ENCODE measurements at regions not wholly inside any gene's neighbourhood (a gene's known extent, or its start where the extent isn't known, plus 50 kb on each side); places are given as distances from the start of the nearest gene placed in this dataset.

DNA sequence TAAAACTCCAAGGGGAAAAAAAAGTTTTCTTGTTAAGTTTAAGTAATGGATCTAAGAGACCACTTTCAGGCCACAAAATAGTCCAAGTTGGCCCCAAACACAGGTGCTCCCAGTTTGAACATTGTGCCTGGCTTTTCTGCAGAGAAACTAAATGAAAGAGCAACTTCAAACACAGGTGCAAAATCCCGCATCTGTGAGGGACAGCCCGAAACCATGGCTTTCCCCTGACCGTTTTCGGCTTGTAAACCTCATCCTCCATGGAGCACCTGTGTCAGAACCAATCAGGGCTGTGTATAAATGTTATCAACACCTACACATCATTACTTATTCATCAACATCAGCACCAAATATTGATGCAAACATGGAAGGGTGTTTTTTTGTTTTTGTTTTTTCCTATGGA lies 126.8 kb upstream of the OBI1 start:
- H3K36me3 ChIP-seq (ENCODE audit: insufficient read depth, low read length), result no peaks in the 10 kb centered on the region
- no peaks in the 10 kb centered on the region for H4K20me1 ChIP-seq (ENCODE audit: insufficient read depth, low read length)
- no peaks in the 10 kb centered on the region for H3K79me2 ChIP-seq (ENCODE audit: insufficient read depth, low read depth, low read length)
- DNase-seq (ENCODE audit: low spot score), result no peak
- no peaks in the 10 kb centered on the region for H3K4me1 ChIP-seq (ENCODE audit: insufficient read depth, low read length, poor library complexity, severe bottlenecking)
- H3K9me2 ChIP-seq (ENCODE audit: insufficient read depth, low read length), result no peaks in the 10 kb centered on the region
- no peak overlapping the region for H3K4me3 ChIP-seq (ENCODE audit: low read depth, low read length, poor library complexity, severe bottlenecking)
- POLR2A ChIA-PET, result no interaction called here
- CTCF ChIA-PET (ENCODE audit: unreplicated experiment), result no interaction called here
- no peak overlapping the region for H3K27ac ChIP-seq (ENCODE audit: low read depth, low read length, poor library complexity, severe bottlenecking)
- H2AFZ ChIP-seq (ENCODE audit: low read length), result no peak overlapping the region
- BruUV-seq (replicated peaks), result no TSS peak
- no peak for TF ChIP-seq EZH2phosphoT487 (IDR thresholded peaks at IDR 0.05; ENCODE audit: borderline replicate concordance, low read depth, low read length)
- TF ChIP-seq, protein P1, sequence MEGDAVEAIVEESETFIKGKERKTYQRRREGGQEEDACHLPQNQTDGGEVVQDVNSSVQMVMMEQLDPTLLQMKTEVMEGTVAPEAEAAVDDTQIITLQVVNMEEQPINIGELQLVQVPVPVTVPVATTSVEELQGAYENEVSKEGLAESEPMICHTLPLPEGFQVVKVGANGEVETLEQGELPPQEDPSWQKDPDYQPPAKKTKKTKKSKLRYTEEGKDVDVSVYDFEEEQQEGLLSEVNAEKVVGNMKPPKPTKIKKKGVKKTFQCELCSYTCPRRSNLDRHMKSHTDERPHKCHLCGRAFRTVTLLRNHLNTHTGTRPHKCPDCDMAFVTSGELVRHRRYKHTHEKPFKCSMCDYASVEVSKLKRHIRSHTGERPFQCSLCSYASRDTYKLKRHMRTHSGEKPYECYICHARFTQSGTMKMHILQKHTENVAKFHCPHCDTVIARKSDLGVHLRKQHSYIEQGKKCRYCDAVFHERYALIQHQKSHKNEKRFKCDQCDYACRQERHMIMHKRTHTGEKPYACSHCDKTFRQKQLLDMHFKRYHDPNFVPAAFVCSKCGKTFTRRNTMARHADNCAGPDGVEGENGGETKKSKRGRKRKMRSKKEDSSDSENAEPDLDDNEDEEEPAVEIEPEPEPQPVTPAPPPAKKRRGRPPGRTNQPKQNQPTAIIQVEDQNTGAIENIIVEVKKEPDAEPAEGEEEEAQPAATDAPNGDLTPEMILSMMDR (conservative IDR thresholded peaks at IDR 0.05; ENCODE audit: low read length), result no peak
- no peaks in the 10 kb centered on the region for H3K9me3 ChIP-seq (ENCODE audit: low read length)
- H3K4me2 ChIP-seq (ENCODE audit: low read length), result no peak overlapping the region
- intact Hi-C loops (cut with micrococcal nuclease; ENCODE audit: unreplicated experiment), result no loop called here

DNA sequence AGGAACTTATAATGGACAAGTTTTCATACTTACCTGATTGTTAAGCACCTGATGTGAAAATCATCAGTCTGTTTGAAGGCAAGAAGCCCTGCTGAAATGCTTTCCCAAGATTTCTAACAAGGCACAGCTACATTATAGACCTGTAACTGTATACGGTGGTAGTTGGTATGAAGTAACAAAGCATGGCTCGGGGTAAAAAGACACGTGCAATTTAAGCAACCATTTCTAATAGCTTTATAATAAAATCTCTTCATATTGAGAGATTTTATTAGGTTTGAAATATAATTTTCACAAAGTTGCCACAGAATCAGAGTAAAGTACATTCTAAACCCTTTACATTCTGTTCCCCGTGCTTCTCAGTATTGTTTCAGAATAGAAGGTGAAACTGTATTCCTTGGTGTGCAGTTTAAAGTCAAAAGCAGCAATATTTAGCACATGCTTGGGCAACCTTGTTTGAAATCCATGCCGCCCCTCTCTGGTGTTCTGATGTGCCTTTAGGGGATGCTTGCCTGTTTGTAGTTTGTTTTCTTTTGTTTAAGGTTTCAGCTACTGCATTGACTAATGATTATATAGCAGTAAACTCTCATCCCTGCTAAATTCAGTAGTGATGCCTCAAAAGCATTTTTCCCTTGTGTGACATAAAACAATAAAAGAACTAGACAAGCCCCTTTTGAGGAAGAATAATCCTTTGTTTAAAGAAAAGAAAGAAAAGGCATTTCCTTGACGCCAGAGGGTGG lies 125.2 kb upstream of the OBI1 start:
- Histone ChIP-seq H3K27ac (ENCODE audit: low read depth, low read length, poor library complexity, severe bottlenecking) (no peak overlapping the region), H3K79me2 (ENCODE audit: insufficient read depth, low read depth, low read length) (no peaks in the 10 kb centered on the region), H3K4me2 (ENCODE audit: low read length) (no peak overlapping the region), H4K20me1 (ENCODE audit: insufficient read depth, low read length) (no peaks in the 10 kb centered on the region), H3K9me2 (ENCODE audit: insufficient read depth, low read length) (no peaks in the 10 kb centered on the region), H3K36me3 (ENCODE audit: insufficient read depth, low read length) (no peaks in the 10 kb centered on the region), H3K4me1 (ENCODE audit: insufficient read depth, low read length, poor library complexity, severe bottlenecking) (no peaks in the 10 kb centered on the region), H3K4me3 (ENCODE audit: low read depth, low read length, poor library complexity, severe bottlenecking) (no peak overlapping the region), H3K9me3 (ENCODE audit: low read length) (no peaks in the 10 kb centered on the region), H2AFZ (ENCODE audit: low read length) (no peak overlapping the region)
- intact Hi-C loops (cut with micrococcal nuclease; ENCODE audit: unreplicated experiment), result no loop called here
- ChIA-PET POLR2A (no interaction called here), CTCF (ENCODE audit: unreplicated experiment) (no interaction called here)
- TF ChIP-seq, protein P1 (conservative IDR thresholded peaks at IDR 0.05; ENCODE audit: low read length), result no peak
- no peak for TF ChIP-seq EZH2phosphoT487 (IDR thresholded peaks at IDR 0.05; ENCODE audit: borderline replicate concordance, low read depth, low read length)
- no TSS peak for BruUV-seq (replicated peaks)
- no peak for DNase-seq (ENCODE audit: low spot score)

DNA sequence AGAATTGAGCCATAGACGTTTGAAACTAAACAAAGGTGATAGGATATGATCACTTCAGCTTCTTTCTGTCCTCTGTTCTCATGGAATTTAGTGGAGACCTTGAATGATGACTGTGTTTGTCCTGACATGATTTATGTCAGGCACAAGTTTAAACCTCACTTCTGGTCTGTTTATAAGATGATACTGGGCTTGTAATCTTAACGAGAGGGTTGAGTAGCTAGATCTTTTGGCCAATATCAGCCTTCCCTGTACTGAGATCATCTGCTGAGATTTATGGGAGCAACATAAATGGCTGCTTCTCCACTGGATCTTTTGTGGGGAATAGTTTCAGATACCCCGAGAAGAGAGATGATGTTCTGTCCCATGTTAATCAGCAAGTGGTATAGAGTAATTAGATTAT lies 121.8 kb upstream of the OBI1 start:
- intact Hi-C loops (cut with micrococcal nuclease; ENCODE audit: unreplicated experiment), result no loop called here
- no TSS peak for BruUV-seq (replicated peaks)
- no peak overlapping the region for H2AFZ ChIP-seq (ENCODE audit: low read length)
- CTCF ChIA-PET (ENCODE audit: unreplicated experiment), result no interaction called here
- no peaks in the 10 kb centered on the region for H3K9me3 ChIP-seq (ENCODE audit: low read length)
- no peak overlapping the region for H3K4me2 ChIP-seq (ENCODE audit: low read length)
- no peak overlapping the region for H3K4me3 ChIP-seq (ENCODE audit: low read depth, low read length, poor library complexity, severe bottlenecking)
- POLR2A ChIA-PET, result no interaction called here
- TF ChIP-seq, protein P1 (conservative IDR thresholded peaks at IDR 0.05; ENCODE audit: low read length), result no peak
- no peak for TF ChIP-seq EZH2phosphoT487 (IDR thresholded peaks at IDR 0.05; ENCODE audit: borderline replicate concordance, low read depth, low read length)
- H3K27ac ChIP-seq (ENCODE audit: low read depth, low read length, poor library complexity, severe bottlenecking), result no peak overlapping the region
- H3K36me3 ChIP-seq (ENCODE audit: insufficient read depth, low read length), result no peaks in the 10 kb centered on the region
- H4K20me1 ChIP-seq (ENCODE audit: insufficient read depth, low read length), result no peaks in the 10 kb centered on the region; the same call in 1 of the 2 replicates
- no peaks in the 10 kb centered on the region for H3K9me2 ChIP-seq (ENCODE audit: insufficient read depth, low read length)
- DNase-seq (ENCODE audit: low spot score), result no peak
- no peaks in the 10 kb centered on the region for H3K79me2 ChIP-seq (ENCODE audit: insufficient read depth, low read depth, low read length)
- H3K4me1 ChIP-seq (ENCODE audit: insufficient read depth, low read length, poor library complexity, severe bottlenecking), result no peaks in the 10 kb centered on the region

All from OCI-LY7 (cell line).